ENCODE measurements at regions not wholly inside any gene's neighbourhood (a gene's known extent, or its start where the extent isn't known, plus 50 kb on each side); places are given as distances from the start of the nearest gene placed in this dataset.

GRCh38 chr5:124796495-124796894 is 50.1 kb upstream of the ZNF608 start:
- H3K4me3 ChIP-seq (ENCODE audit: low read depth, low read length): no peak overlapping the region
- DNase-seq (ENCODE audit: low read depth): no peak
- TF ChIP-seq CTCF (IDR thresholded peaks at IDR 0.05; ENCODE audit: control insufficient read depth, extremely low read depth, insufficient read depth): no peak

DNA sequence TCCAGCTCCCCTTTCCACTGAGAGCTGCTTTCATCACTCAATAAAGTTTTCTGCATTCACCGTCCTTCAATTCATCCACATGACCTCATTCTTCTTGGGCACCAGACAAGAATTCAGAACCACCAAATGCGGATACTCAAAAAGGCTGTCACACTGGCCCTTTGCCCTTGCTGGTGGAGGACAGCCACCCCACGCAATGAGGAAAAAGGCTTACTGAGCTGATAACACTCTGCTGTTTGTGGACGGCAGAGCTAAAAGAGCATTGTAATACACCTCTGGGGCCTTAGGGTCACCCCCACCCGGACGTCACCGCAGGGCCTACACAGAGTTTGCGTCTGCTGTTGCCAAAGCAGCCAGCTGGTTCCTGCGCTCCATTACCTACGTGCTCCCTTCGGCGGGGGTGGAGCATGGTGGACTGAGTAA is 51.2 kb upstream of the ZNF608 start:
- no peak for TF ChIP-seq CTCF (IDR thresholded peaks at IDR 0.05; ENCODE audit: control insufficient read depth, extremely low read depth, insufficient read depth)
- no peak overlapping the region for H3K4me3 ChIP-seq (ENCODE audit: low read depth, low read length)
- no peak for DNase-seq (ENCODE audit: low read depth)

- H3K4me3 ChIP-seq (ENCODE audit: low read depth, low read length): no peak overlapping the region
- DNase-seq (ENCODE audit: low read depth): no peak
- no peak for TF ChIP-seq CTCF (IDR thresholded peaks at IDR 0.05; ENCODE audit: control insufficient read depth, extremely low read depth, insufficient read depth)
Observed at GRCh38 chr5:124798890-124799289, 52.5 kb upstream of the ZNF608 start.

DNA sequence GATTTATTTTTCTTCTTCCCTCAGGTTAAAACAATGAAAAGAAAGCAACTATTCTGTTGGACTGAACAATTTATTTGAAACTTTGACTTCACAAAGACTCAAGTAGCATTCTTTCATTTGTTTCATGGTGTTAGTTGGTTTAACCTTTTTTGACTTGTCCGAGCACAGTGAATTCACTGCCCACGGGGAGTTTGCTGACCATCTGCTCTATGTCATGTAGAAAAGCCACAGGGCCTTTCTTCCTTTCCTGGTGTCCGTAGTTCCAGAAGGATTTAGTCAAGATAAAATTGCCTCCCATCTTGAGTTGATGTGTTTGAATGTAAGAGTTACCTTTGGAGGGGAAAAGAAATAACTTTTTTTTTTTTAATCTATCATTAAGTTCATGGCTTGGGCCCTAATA is 55.1 kb upstream of the ZNF608 start:
- H3K4me3 ChIP-seq (ENCODE audit: low read depth, low read length): no peak overlapping the region
- no peak for DNase-seq (ENCODE audit: low read depth)
- no peak for TF ChIP-seq CTCF (IDR thresholded peaks at IDR 0.05; ENCODE audit: control insufficient read depth, extremely low read depth, insufficient read depth)

GRCh38 chr5:124803617-124804323 is 57.3 kb upstream of the ZNF608 start:
- DNase-seq (ENCODE audit: low read depth): no peak
- no peak for TF ChIP-seq CTCF (IDR thresholded peaks at IDR 0.05; ENCODE audit: control insufficient read depth, extremely low read depth, insufficient read depth)
- no peak overlapping the region for H3K4me3 ChIP-seq (ENCODE audit: low read depth, low read length)

DNA sequence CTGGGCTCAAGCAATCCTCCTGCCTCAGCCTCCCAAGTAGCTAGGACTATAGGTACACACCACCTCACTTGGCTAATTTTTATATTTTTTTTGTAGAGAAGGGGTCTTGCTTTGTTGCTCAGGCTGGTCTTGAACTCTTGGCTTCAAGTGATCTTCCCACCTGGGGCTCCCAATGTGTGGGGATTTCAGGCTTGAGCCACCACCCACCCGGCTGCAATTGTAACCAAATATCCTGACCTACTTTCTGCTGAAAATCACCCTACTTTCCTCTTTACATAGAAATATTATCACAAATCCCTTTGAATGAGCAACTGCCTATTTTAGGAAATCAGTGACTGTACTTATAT is 59.6 kb upstream of the ZNF608 start:
- no peak for DNase-seq (ENCODE audit: low read depth)
- no peak for TF ChIP-seq CTCF (IDR thresholded peaks at IDR 0.05; ENCODE audit: control insufficient read depth, extremely low read depth, insufficient read depth)
- no peak overlapping the region for H3K4me3 ChIP-seq (ENCODE audit: low read depth, low read length)

Data from LNCaP clone FGC (cell line).